Effector memory CD4-positive, alpha-beta T cell (primary cell): ENCODE measurements at regions not wholly inside any gene's neighbourhood (a gene's known extent, or its start where the extent isn't known, plus 50 kb on each side); places are given as distances from the start of the nearest gene placed in this dataset.

ENCODE experiments used
- DNase-seq, 3 donors: peaks; one replicate each; pipeline ENCODE4 v3.0.0-alpha.2; 2020
- H3K27ac ChIP-seq: 2 replicates; pipeline ENCODE4 v1.7.0; 2013; ENCODE audit warnings: mild to moderate bottlenecking, low read length, moderate library complexity; ENCODE audit not compliant: insufficient read depth, poor library complexity, severe bottlenecking
- H3K27me3 ChIP-seq: replicated peaks from 2 replicates; pipeline ENCODE4 v1.7.0; 2013; ENCODE audit warnings: mild to moderate bottlenecking, low read length; ENCODE audit not compliant: insufficient read depth, control insufficient read depth, poor library complexity, severe bottlenecking
- H3K36me3 ChIP-seq: 2 replicates; pipeline ENCODE4 v1.7.0; 2013; ENCODE audit warnings: mild to moderate bottlenecking, low read length, moderate library complexity; ENCODE audit not compliant: control insufficient read depth, insufficient read depth
- H3K4me1 ChIP-seq: 2 replicates; pipeline ENCODE4 v1.7.0; 2013; ENCODE audit warnings: low read length, mild to moderate bottlenecking; ENCODE audit not compliant: control insufficient read depth, insufficient read depth, poor library complexity, severe bottlenecking
- H3K4me3 ChIP-seq: 2 replicates; pipeline ENCODE4 v1.7.0; 2013; ENCODE audit warnings: low read length, low read depth, mild to moderate bottlenecking; ENCODE audit not compliant: insufficient read depth, poor library complexity, severe bottlenecking
- H3K9me3 ChIP-seq: 2 replicates; pipeline ENCODE4 v1.7.0; 2013; ENCODE audit warnings: mild to moderate bottlenecking, low read length, moderate library complexity; ENCODE audit not compliant: control insufficient read depth

GRCh38 chr17:72447251-72447640 lies 326.4 kb downstream of the SOX9 start:
- Histone ChIP-seq H3K36me3 (no peaks in the 10 kb centered on the region), H3K27ac (no peak overlapping the region), H3K4me3 (no peak overlapping the region), H3K9me3 (no peaks in the 10 kb centered on the region), H3K4me1 (no peaks in the 10 kb centered on the region), H3K27me3 (no peaks in the 10 kb centered on the region)
- DNase-seq, result no peak

- no peaks in the 10 kb centered on the region for H3K9me3 ChIP-seq
- no peak for DNase-seq
- H3K36me3 ChIP-seq, result no peaks in the 10 kb centered on the region
- H3K4me1 ChIP-seq, result no peaks in the 10 kb centered on the region
- H3K27me3 ChIP-seq, result no peaks in the 10 kb centered on the region
- no peak overlapping the region for H3K4me3 ChIP-seq
- no peak overlapping the region for H3K27ac ChIP-seq
Observed at GRCh38 chr17:72448019-72448418, 327.2 kb downstream of the SOX9 start.

- Histone ChIP-seq H3K36me3 (no peaks in the 10 kb centered on the region), H3K27me3 (no peaks in the 10 kb centered on the region), H3K4me3 (no peak overlapping the region), H3K4me1 (no peaks in the 10 kb centered on the region), H3K27ac (no peak overlapping the region), H3K9me3 (no peaks in the 10 kb centered on the region)
- DNase-seq, result no peak
Observed at GRCh38 chr17:72452286-72453173, 331.7 kb downstream of the SOX9 start.

DNA sequence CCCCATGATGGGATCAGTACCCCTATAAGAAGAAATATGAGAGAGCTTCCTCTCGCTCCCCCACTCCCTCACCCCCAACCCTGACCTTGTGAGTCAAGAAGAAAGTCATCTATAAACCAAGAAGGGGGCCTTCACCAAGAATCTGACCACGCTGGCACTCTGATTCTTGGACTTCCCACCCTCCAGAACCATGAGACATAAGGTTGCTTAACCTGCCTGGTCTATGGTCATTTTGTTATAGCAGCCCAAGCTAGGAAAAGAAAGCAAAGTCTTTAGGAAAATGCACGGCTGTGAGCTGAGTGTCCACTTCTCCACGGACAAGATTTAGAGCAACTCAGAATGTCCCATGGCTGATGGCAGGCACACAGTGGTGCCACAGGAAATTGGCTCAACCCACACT lies 333.5 kb downstream of the SOX9 start:
- Histone ChIP-seq H3K27ac (no peak overlapping the region), H3K9me3 (no peaks in the 10 kb centered on the region), H3K4me1 (no peaks in the 10 kb centered on the region), H3K27me3 (no peaks in the 10 kb centered on the region), H3K4me3 (no peak overlapping the region), H3K36me3 (no peaks in the 10 kb centered on the region)
- no peak for DNase-seq

GRCh38 chr17:72455562-72455961 lies 334.7 kb downstream of the SOX9 start:
- no peak overlapping the region for H3K4me3 ChIP-seq
- H3K9me3 ChIP-seq, result no peaks in the 10 kb centered on the region
- no peak overlapping the region for H3K27ac ChIP-seq
- no peaks in the 10 kb centered on the region for H3K4me1 ChIP-seq
- DNase-seq, result no peak
- H3K27me3 ChIP-seq, result no peaks in the 10 kb centered on the region
- H3K36me3 ChIP-seq, result no peaks in the 10 kb centered on the region

DNA sequence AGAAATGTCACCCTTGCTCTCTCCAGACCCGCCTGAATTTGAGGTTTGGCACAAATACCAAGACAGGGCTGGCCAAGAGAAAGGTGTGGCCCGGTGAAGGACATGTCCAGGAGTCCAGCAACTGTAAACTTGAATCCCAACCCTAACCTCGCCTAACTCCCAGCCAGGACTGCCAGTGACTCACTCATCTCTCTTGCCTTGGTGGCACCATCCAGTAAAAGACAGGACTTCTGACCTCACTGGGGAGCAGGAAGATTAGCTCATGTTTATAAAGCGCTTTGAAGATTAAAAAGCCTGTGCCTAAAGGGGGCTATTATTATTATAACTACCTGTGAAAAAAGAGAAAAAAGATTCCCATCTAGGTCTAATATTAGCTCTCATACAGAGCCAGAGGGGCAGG lies 335.3 kb downstream of the SOX9 start:
- no peak for DNase-seq
- H3K27ac ChIP-seq, result no peak overlapping the region
- no peaks in the 10 kb centered on the region for H3K36me3 ChIP-seq
- no peaks in the 10 kb centered on the region for H3K27me3 ChIP-seq
- H3K9me3 ChIP-seq, result no peaks in the 10 kb centered on the region
- H3K4me1 ChIP-seq, result no peaks in the 10 kb centered on the region
- H3K4me3 ChIP-seq, result no peak overlapping the region

DNA sequence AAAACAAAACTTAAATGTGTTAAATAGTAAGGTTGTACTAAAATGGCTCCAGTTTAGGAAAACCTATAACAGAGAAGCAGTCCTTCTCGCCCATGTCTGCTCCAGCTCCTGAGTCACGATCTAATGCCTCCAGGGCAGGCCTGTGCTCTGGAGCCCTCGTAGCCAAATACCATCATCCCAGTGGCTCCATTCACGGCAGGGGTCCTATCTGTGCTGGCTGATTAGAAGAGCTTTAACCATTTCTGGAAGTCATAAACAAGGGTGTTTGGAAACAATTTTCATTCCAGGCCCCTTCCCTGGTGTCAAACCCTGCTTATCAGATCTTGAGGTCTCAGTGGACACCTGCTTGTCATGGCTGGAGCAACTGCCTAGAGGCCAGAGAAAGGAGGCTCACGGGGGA lies 336.9 kb downstream of the SOX9 start:
- Histone ChIP-seq H3K9me3 (no peaks in the 10 kb centered on the region), H3K4me1 (no peaks in the 10 kb centered on the region), H3K36me3 (no peaks in the 10 kb centered on the region), H3K4me3 (no peak overlapping the region), H3K27ac (no peak overlapping the region), H3K27me3 (no peaks in the 10 kb centered on the region)
- no peak for DNase-seq

- H3K4me3 ChIP-seq, result no peak overlapping the region
- no peaks in the 10 kb centered on the region for H3K9me3 ChIP-seq
- H3K27ac ChIP-seq, result no peak overlapping the region
- H3K27me3 ChIP-seq, result peaks cover under 1% of the 10 kb centered on the region
- no peaks in the 10 kb centered on the region for H3K4me1 ChIP-seq
- H3K36me3 ChIP-seq, result no peaks in the 10 kb centered on the region
- no peak for DNase-seq
Observed at GRCh38 chr17:72458301-72458700, 337.5 kb downstream of the SOX9 start.

DNA sequence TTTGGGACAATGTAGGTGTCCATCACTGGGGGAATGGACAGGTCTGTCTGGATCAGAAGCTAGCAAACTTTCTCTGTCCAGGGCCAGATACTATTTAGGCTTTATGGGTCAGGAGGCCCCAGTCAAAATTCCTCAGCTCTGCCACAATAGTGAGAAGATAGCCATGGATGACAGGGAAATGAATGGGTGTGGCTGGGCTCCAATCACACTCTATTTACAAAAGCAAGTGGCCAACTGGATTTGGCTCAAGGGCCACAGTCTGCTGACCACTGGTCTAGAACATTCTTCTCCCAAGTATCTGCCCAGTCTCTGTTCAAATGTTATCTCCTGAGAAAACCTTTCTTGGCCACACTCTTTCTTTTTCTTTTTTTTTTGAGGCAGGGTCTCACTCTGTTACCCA lies 339.9 kb downstream of the SOX9 start:
- Histone ChIP-seq H3K27me3 (peaks cover 4% of the 10 kb centered on the region), H3K27ac (no peak overlapping the region), H3K9me3 (no peaks in the 10 kb centered on the region), H3K4me3 (no peak overlapping the region), H3K36me3 (no peaks in the 10 kb centered on the region), H3K4me1 (no peaks in the 10 kb centered on the region)
- no peak for DNase-seq

- peaks cover 4% of the 10 kb centered on the region for H3K27me3 ChIP-seq
- H3K27ac ChIP-seq, result no peak overlapping the region
- no peaks in the 10 kb centered on the region for H3K36me3 ChIP-seq
- DNase-seq, result no peak
- no peaks in the 10 kb centered on the region for H3K9me3 ChIP-seq
- no peaks in the 10 kb centered on the region for H3K4me1 ChIP-seq
- H3K4me3 ChIP-seq, result no peak overlapping the region
Observed at GRCh38 chr17:72461757-72462156, 340.9 kb downstream of the SOX9 start.
